H9 (cell line): ENCODE measurements at regions not wholly inside any gene's neighbourhood (a gene's known extent, or its start where the extent isn't known, plus 50 kb on each side); places are given as distances from the start of the nearest gene placed in this dataset.
A peak's percentile ranks its signal among the peaks of the same experiment; 100 is the strongest.

Experiments used
- DNase-seq: peaks from one replicate; pipeline ENCODE4 v3.0.0-alpha.2; 2017
- H2AFZ ChIP-seq: one replicate; pipeline ENCODE4 v1.6.1; 2013; ENCODE audit warnings: mild to moderate bottlenecking, low read length, control low read depth, moderate library complexity
- H2AK5ac ChIP-seq: 2 replicates; pipeline ENCODE4 v1.6.1; 2013; ENCODE audit warnings: low read length, control low read depth, mixed read lengths; ENCODE audit not compliant: insufficient read length
- H2BK120ac ChIP-seq: one replicate; pipeline ENCODE4 v1.6.1; 2013; ENCODE audit warnings: low read depth, mild to moderate bottlenecking, low read length, control low read depth, inconsistent platforms; ENCODE audit not compliant: poor library complexity, severe bottlenecking
- H2BK12ac ChIP-seq: 2 replicates; pipeline ENCODE4 v1.6.1; 2013; ENCODE audit warnings: low read length, control low read depth, mixed read lengths, low read depth; ENCODE audit not compliant: insufficient read length
- H2BK15ac ChIP-seq: 2 replicates; pipeline ENCODE4 v1.6.1; 2013; ENCODE audit warnings: low read depth, low read length, control low read depth
- H2BK20ac ChIP-seq: one replicate; pipeline ENCODE4 v1.6.1; 2013; ENCODE audit warnings: low read depth, mild to moderate bottlenecking, low read length, control low read depth, inconsistent platforms; ENCODE audit not compliant: poor library complexity, severe bottlenecking
- H2BK5ac ChIP-seq: 2 replicates; pipeline ENCODE4 v1.6.1; 2013; ENCODE audit warnings: low read length, control low read depth, mixed read lengths; ENCODE audit not compliant: insufficient read length
- H3K14ac ChIP-seq: 2 replicates; pipeline ENCODE4 v1.6.1; 2013; ENCODE audit warnings: low read length, control low read depth; ENCODE audit not compliant: insufficient read depth
- H3K18ac ChIP-seq: 2 replicates; pipeline ENCODE4 v1.6.1; 2013; ENCODE audit warnings: low read depth, mild to moderate bottlenecking, mixed read lengths, low read length, control low read depth; ENCODE audit not compliant: insufficient read length
- H3K23ac ChIP-seq: 2 replicates; pipeline ENCODE4 v1.6.1; 2013; ENCODE audit warnings: low read length, control low read depth, mixed read lengths, low read depth; ENCODE audit not compliant: insufficient read length
- H3K23me2 ChIP-seq: 2 replicates; pipeline ENCODE4 v1.6.1; 2013; ENCODE audit warnings: low read depth, mild to moderate bottlenecking, mixed read lengths, low read length, control low read depth; ENCODE audit not compliant: insufficient read length, poor library complexity, severe bottlenecking
- H3K27ac ChIP-seq: 2 replicates; pipeline ENCODE4 v1.5.1; 2013; ENCODE audit warnings: low read length, control low read depth, mixed read lengths, low read depth; ENCODE audit not compliant: insufficient read length
- H3K27me3 ChIP-seq: 2 replicates; pipeline ENCODE4 v1.6.1; 2013; ENCODE audit warnings: low read length, control low read depth, inconsistent platforms; ENCODE audit not compliant: insufficient read depth
- H3K4ac ChIP-seq: 2 replicates; pipeline ENCODE4 v1.6.1; 2013; ENCODE audit warnings: low read depth, mild to moderate bottlenecking, control low read depth, inconsistent platforms, low read length, moderate library complexity
- H3K4me1 ChIP-seq: 2 replicates; pipeline ENCODE4 v1.6.1; 2013; ENCODE audit warnings: low read length, control low read depth, inconsistent platforms; ENCODE audit not compliant: insufficient read depth
- H3K4me2 ChIP-seq: 2 replicates; pipeline ENCODE4 v1.6.1; 2013; ENCODE audit warnings: low read length, control low read depth, mixed read lengths; ENCODE audit not compliant: insufficient read length, insufficient read depth
- H3K56ac ChIP-seq: 2 replicates; pipeline ENCODE4 v1.6.1; 2013; ENCODE audit warnings: low read depth, mild to moderate bottlenecking, mixed read lengths, low read length, control low read depth; ENCODE audit not compliant: insufficient read length
- H3K79me1 ChIP-seq: 2 replicates; pipeline ENCODE4 v1.6.1; 2013; ENCODE audit warnings: low read depth, mild to moderate bottlenecking, moderate library complexity, low read length, control low read depth, inconsistent platforms; ENCODE audit not compliant: insufficient read depth, poor library complexity, severe bottlenecking
- H3K79me2 ChIP-seq: 2 replicates; pipeline ENCODE4 v1.6.1; 2013; ENCODE audit warnings: low read length, control low read depth, inconsistent platforms; ENCODE audit not compliant: insufficient read depth
- H3K9ac ChIP-seq: 2 replicates; pipeline ENCODE4 v1.6.1; 2013; ENCODE audit warnings: low read length, control low read depth, mixed read lengths; ENCODE audit not compliant: insufficient read length; ENCODE audit errors: extremely low read depth
- H3K9me3 ChIP-seq: one replicate; pipeline ENCODE4 v1.6.1; 2013; ENCODE audit warnings: low read depth, low read length, inconsistent platforms; ENCODE audit not compliant: control insufficient read depth
- H3T11ph ChIP-seq: one replicate; pipeline ENCODE4 v1.6.1; 2013; ENCODE audit warnings: mild to moderate bottlenecking, low read length, control low read depth, inconsistent platforms
- H4K20me1 ChIP-seq: one replicate; pipeline ENCODE4 v1.6.1; 2013; ENCODE audit not compliant: control insufficient read depth, insufficient read length, insufficient read depth
- H4K5ac ChIP-seq: 2 replicates; pipeline ENCODE4 v1.6.1; 2013; ENCODE audit warnings: low read depth, mild to moderate bottlenecking, mixed read lengths, low read length, control low read depth; ENCODE audit not compliant: insufficient read length
- H4K8ac ChIP-seq: replicated peaks from 2 replicates; pipeline ENCODE4 v1.6.1; 2013; ENCODE audit warnings: low read length, control low read depth, mixed read lengths, low read depth; ENCODE audit not compliant: insufficient read length
- H4K91ac ChIP-seq: 2 replicates; pipeline ENCODE4 v1.6.1; 2013; ENCODE audit warnings: low read depth, mild to moderate bottlenecking, moderate library complexity, mixed read lengths, low read length, control low read depth; ENCODE audit not compliant: insufficient read length
- H3K27ac Mint-ChIP-seq, 3 experiments: 2 replicates in 2 of 3; 3 replicates in 1 of 3; pipeline ENCODE4 v1.8.0; 2020 to 2021; ENCODE audit warnings: mixed read lengths in 3 of 3, mild to moderate bottlenecking in 1 of 3, moderate library complexity in 1 of 3
- H3K27me3 Mint-ChIP-seq: 2 replicates; pipeline ENCODE4 v1.8.0; 2021; ENCODE audit warnings: low read depth, mild to moderate bottlenecking, moderate library complexity, mixed read lengths
- H3K36me3 Mint-ChIP-seq, 3 experiments: 2 replicates in 2 of 3; 3 replicates in 1 of 3; pipeline ENCODE4 v1.8.0; 2020 to 2021; ENCODE audit warnings: low read depth in 3 of 3, mixed read lengths in 3 of 3; ENCODE audit not compliant: insufficient read depth in 1 of 3
- H3K4me1 Mint-ChIP-seq, 2 experiments: 2 replicates each; pipeline ENCODE4 v1.8.0; 2020; ENCODE audit warnings: mixed read lengths in 2 of 2
- H3K4me3 Mint-ChIP-seq, 2 experiments: 2 replicates in 1 of 2; 3 replicates in 1 of 2; pipeline ENCODE4 v1.8.0; 2020 to 2021; ENCODE audit warnings: mild to moderate bottlenecking in 2 of 2, mixed read lengths in 2 of 2, moderate library complexity in 1 of 2
- H3K9me3 Mint-ChIP-seq, 2 experiments: 2 replicates in 1 of 2; 3 replicates in 1 of 2; pipeline ENCODE4 v1.8.0; 2020; ENCODE audit warnings: mild to moderate bottlenecking in 2 of 2, mixed read lengths in 2 of 2, moderate library complexity in 1 of 2
- CTCF ChIP-seq: fragments of 200-600 bp; sonication (generic); conservative IDR thresholded peaks from 3 replicates; pipeline ENCODE4 v1.8.0; 2021; ENCODE audit warnings: antibody characterized with exemption, mild to moderate bottlenecking
- WGBS: extraction: QIAGEN DNeasy Blood & Tissue Kit; methylation state at CpG from one replicate; pipeline ENCODE4 v1.1.7; 2013; ENCODE audit warnings: missing lambda C conversion rate, low lambda C conversion rate, mixed read lengths; ENCODE audit not compliant: insufficient read length; ENCODE audit errors: extremely low coverage; 5-methylcytosine and 5-hydroxymethylcytosine counted together

- Histone ChIP-seq H2BK12ac (no peak overlapping the region), H3K9ac (peak overlapping the region; percentile 45), H2BK120ac (no peak overlapping the region), H2AK5ac (no peak overlapping the region), H3K27ac (no peak overlapping the region), H3K4ac (no peak overlapping the region), H3K23me2 (peaks cover 4% of the 10 kb centered on the region), H3K4me2 (peak overlapping the region; percentile 75), H4K20me1 (no peaks in the 10 kb centered on the region), H3K18ac (no peak overlapping the region), H4K8ac (no peak overlapping the region), H4K91ac (no peak overlapping the region), H3K23ac (no peak overlapping the region), H3T11ph (no peak overlapping the region), H4K5ac (no peak overlapping the region), H2BK5ac (no peak overlapping the region), H3K79me2 (no peaks in the 10 kb centered on the region), H3K4me1 (no peaks in the 10 kb centered on the region), H3K9me3 (no peaks in the 10 kb centered on the region), H2BK15ac (no peak overlapping the region), H2AFZ (peak overlapping the region; percentile 18), H3K14ac (no peak overlapping the region), H2BK20ac (no peak overlapping the region), H3K56ac (no peak overlapping the region), H3K27me3 (no peaks in the 10 kb centered on the region), H3K79me1 (no peaks in the 10 kb centered on the region)
- no CpG with 5 or more reads among the region's 20 CpGs for WGBS
- Mint-ChIP-seq H3K9me3 (no peaks in the 10 kb centered on the region), H3K27me3 (no peaks in the 10 kb centered on the region; the same call in 1 of the 2 replicates), H3K36me3 (no peaks in the 10 kb centered on the region; a peak in 1 of 7 replicates), H3K27ac (peak overlapping the region; percentile 78 to 83 (median 82); a peak in 3 of 7 replicates), H3K4me3 (peak overlapping the region; percentile 91 to 94), H3K4me1 (peaks cover 9 to 11% of the 10 kb centered on the region in 2 experiments)
- TF ChIP-seq CTCF = no peak
- DNase-seq = peak; percentile 95
Observed at GRCh38 chr2:129877289-129877741, 102.2 kb upstream of the RAB6C start.
